Coronary artery (tissue), 2 donors: ENCODE measurements at regions not wholly inside any gene's neighbourhood (a gene's known extent, or its start where the extent isn't known, plus 50 kb on each side); places are given as distances from the start of the nearest gene placed in this dataset.

ENCODE experiments used
- DNase-seq: peaks from one replicate; pipeline ENCODE4 v3.0.0-alpha.2; 2017; ENCODE audit warnings: low spot score
- H3K27ac ChIP-seq, 2 donors: fragments of 200-600 bp; sonication (generic); one replicate each; pipeline ENCODE4 v1.5.1; 2016 to 2019
- H3K4me3 ChIP-seq: fragments of 200-600 bp; sonication (generic); 2 replicates; pipeline ENCODE4 v1.5.1; 2016; ENCODE audit warnings: mild to moderate bottlenecking, moderate library complexity
- CTCF ChIP-seq: fragments of 200-600 bp; sonication (generic); IDR thresholded peaks from one replicate; pipeline ENCODE4 v1.5.1; 2019; ENCODE audit warnings: antibody characterized with exemption

GRCh38 chr1:81071969-81072753 lies 728.6 kb upstream of the ADGRL2 start:
- DNase-seq = no peak
- no peak for TF ChIP-seq CTCF
- no peak overlapping the region for H3K4me3 ChIP-seq
- no peak overlapping the region for H3K27ac ChIP-seq

- TF ChIP-seq CTCF = no peak
- Histone ChIP-seq H3K27ac (no peak overlapping the region), H3K4me3 (no peak overlapping the region)
- no peak for DNase-seq
Observed at GRCh38 chr1:81071072-81071858, 729.5 kb upstream of the ADGRL2 start.

- Histone ChIP-seq H3K27ac (no peak overlapping the region), H3K4me3 (no peak overlapping the region)
- no peak for DNase-seq
- TF ChIP-seq CTCF = no peak
Observed at GRCh38 chr1:81069856-81070255, 730.9 kb upstream of the ADGRL2 start.

- no peak for TF ChIP-seq CTCF
- Histone ChIP-seq H3K4me3 (no peak overlapping the region), H3K27ac (no peak overlapping the region)
- DNase-seq = no peak
Observed at GRCh38 chr1:81068726-81069125, 732.0 kb upstream of the ADGRL2 start.

- Histone ChIP-seq H3K27ac (no peak overlapping the region), H3K4me3 (no peak overlapping the region)
- no peak for DNase-seq
- no peak for TF ChIP-seq CTCF
Observed at GRCh38 chr1:81053826-81054225, 746.9 kb upstream of the ADGRL2 start.

GRCh38 chr1:81052162-81052561 lies 748.6 kb upstream of the ADGRL2 start:
- DNase-seq = no peak
- no peak overlapping the region for H3K4me3 ChIP-seq
- no peak overlapping the region for H3K27ac ChIP-seq
- TF ChIP-seq CTCF = no peak

GRCh38 chr1:81050390-81050789 lies 750.3 kb upstream of the ADGRL2 start:
- TF ChIP-seq CTCF = no peak
- Histone ChIP-seq H3K27ac (no peak overlapping the region), H3K4me3 (no peak overlapping the region)
- no peak for DNase-seq
